ENCODE measurements at regions not wholly inside any gene's neighbourhood (a gene's known extent, or its start where the extent isn't known, plus 50 kb on each side); places are given as distances from the start of the nearest gene placed in this dataset.
A peak's percentile ranks its signal among the peaks of the same experiment; 100 is the strongest.

DNA sequence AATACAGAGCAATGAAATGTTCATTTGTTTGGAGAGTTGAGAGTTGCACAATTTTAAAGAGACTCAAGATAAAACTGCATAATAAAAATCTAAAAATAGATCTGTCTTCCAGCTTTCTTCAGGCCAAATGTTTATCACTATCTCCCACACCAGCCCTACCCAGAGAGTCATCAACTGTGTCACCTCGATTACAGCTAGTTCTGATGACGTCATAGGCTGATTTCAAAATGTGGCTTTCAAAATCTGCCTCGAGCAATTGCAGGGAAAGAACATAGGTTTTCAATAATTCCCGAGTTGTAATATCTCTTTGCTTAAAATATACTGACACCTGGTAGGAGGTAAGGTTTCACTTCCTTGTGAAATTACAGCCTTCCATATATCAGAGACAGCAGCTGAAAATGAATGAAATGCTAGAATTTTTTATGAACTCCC is 677.6 kb upstream of the ID2 start (continued):
- TF ChIP-seq, protein P1, sequence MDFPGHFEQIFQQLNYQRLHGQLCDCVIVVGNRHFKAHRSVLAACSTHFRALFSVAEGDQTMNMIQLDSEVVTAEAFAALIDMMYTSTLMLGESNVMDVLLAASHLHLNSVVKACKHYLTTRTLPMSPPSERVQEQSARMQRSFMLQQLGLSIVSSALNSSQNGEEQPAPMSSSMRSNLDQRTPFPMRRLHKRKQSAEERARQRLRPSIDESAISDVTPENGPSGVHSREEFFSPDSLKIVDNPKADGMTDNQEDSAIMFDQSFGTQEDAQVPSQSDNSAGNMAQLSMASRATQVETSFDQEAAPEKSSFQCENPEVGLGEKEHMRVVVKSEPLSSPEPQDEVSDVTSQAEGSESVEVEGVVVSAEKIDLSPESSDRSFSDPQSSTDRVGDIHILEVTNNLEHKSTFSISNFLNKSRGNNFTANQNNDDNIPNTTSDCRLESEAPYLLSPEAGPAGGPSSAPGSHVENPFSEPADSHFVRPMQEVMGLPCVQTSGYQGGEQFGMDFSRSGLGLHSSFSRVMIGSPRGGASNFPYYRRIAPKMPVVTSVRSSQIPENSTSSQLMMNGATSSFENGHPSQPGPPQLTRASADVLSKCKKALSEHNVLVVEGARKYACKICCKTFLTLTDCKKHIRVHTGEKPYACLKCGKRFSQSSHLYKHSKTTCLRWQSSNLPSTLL (IDR thresholded peaks at IDR 0.05), result no peak
- TF ChIP-seq SMARCB1 (IDR thresholded peaks at IDR 0.05; ENCODE audit: insufficient read length, low read depth), result peak; percentile 91
- TF ChIP-seq ATF1 (CRISPR knock-in tag; IDR thresholded peaks at IDR 0.05), result peak; percentile 64
- TF ChIP-seq ATF1 (tag; IDR thresholded peaks at IDR 0.05), result peak; percentile 99
- TF ChIP-seq, protein P2, sequence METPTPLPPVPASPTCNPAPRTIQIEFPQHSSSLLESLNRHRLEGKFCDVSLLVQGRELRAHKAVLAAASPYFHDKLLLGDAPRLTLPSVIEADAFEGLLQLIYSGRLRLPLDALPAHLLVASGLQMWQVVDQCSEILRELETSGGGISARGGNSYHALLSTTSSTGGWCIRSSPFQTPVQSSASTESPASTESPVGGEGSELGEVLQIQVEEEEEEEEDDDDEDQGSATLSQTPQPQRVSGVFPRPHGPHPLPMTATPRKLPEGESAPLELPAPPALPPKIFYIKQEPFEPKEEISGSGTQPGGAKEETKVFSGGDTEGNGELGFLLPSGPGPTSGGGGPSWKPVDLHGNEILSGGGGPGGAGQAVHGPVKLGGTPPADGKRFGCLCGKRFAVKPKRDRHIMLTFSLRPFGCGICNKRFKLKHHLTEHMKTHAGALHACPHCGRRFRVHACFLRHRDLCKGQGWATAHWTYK (CRISPR knock-in tag; IDR thresholded peaks at IDR 0.05), result 0 out of 2 replicates have a peak, but pooled peaks have one; percentile 30
- TF ChIP-seq, protein P3, sequence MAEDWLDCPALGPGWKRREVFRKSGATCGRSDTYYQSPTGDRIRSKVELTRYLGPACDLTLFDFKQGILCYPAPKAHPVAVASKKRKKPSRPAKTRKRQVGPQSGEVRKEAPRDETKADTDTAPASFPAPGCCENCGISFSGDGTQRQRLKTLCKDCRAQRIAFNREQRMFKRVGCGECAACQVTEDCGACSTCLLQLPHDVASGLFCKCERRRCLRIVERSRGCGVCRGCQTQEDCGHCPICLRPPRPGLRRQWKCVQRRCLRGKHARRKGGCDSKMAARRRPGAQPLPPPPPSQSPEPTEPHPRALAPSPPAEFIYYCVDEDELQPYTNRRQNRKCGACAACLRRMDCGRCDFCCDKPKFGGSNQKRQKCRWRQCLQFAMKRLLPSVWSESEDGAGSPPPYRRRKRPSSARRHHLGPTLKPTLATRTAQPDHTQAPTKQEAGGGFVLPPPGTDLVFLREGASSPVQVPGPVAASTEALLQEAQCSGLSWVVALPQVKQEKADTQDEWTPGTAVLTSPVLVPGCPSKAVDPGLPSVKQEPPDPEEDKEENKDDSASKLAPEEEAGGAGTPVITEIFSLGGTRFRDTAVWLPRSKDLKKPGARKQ (CRISPR knock-in tag; IDR thresholded peaks at IDR 0.05), result no peak
- TF ChIP-seq, protein P4, sequence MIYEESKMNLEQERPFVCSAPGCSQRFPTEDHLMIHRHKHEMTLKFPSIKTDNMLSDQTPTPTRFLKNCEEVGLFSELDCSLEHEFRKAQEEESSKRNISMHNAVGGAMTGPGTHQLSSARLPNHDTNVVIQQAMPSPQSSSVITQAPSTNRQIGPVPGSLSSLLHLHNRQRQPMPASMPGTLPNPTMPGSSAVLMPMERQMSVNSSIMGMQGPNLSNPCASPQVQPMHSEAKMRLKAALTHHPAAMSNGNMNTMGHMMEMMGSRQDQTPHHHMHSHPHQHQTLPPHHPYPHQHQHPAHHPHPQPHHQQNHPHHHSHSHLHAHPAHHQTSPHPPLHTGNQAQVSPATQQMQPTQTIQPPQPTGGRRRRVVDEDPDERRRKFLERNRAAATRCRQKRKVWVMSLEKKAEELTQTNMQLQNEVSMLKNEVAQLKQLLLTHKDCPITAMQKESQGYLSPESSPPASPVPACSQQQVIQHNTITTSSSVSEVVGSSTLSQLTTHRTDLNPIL (CRISPR knock-in tag; IDR thresholded peaks at IDR 0.05), result peak; percentile 90
- no peak for TF ChIP-seq FOXJ3 (CRISPR knock-in tag; IDR thresholded peaks at IDR 0.05)
- TF ChIP-seq COPS2 (conservative IDR thresholded peaks at IDR 0.05), result no peak
- no peak for TF ChIP-seq RBM14 (IDR thresholded peaks at IDR 0.05; ENCODE audit: borderline replicate concordance, insufficient read depth, low read depth, low read length)
- no peak for TF ChIP-seq CHD1 (IDR thresholded peaks at IDR 0.05; ENCODE audit: low read length)
- TF ChIP-seq ZFX (CRISPR knock-in tag; IDR thresholded peaks at IDR 0.05), result no peak
- no peak for TF ChIP-seq ZNF79 (CRISPR knock-in tag; IDR thresholded peaks at IDR 0.05; ENCODE audit: low read depth)
- no peak for TF ChIP-seq ESRRB (CRISPR knock-in tag; IDR thresholded peaks at IDR 0.05; ENCODE audit: borderline replicate concordance)
- no peak for TF ChIP-seq ZNF232 (CRISPR knock-in tag; IDR thresholded peaks at IDR 0.05)
- TF ChIP-seq ZKSCAN3 (CRISPR knock-in tag; IDR thresholded peaks at IDR 0.05), result no peak
- TF ChIP-seq RNF2 (IDR thresholded peaks at IDR 0.05), result peak; percentile 59; the same call in 1 of the 2 replicates
- TF ChIP-seq, protein P5, sequence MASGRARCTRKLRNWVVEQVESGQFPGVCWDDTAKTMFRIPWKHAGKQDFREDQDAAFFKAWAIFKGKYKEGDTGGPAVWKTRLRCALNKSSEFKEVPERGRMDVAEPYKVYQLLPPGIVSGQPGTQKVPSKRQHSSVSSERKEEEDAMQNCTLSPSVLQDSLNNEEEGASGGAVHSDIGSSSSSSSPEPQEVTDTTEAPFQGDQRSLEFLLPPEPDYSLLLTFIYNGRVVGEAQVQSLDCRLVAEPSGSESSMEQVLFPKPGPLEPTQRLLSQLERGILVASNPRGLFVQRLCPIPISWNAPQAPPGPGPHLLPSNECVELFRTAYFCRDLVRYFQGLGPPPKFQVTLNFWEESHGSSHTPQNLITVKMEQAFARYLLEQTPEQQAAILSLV (tag; IDR thresholded peaks at IDR 0.05), result 0 out of 2 replicates have a peak, but pooled peaks have one; percentile 33
- TF ChIP-seq TBL1XR1 (IDR thresholded peaks at IDR 0.05; ENCODE audit: low read length in 2 of 2), result peak in 1 of 2 experiments; percentile 98; a peak in 3 of 4 replicates
- peak; percentile 17; the same call in 1 of the 2 replicates for TF ChIP-seq ESRRA (IDR thresholded peaks at IDR 0.05; ENCODE audit: borderline replicate concordance, low read depth)
- TF ChIP-seq ZNF354B (CRISPR knock-in tag; IDR thresholded peaks at IDR 0.05), result no peak
- TF ChIP-seq PTTG1 (tag; IDR thresholded peaks at IDR 0.05; ENCODE audit: low read depth), result no peak

All from K562 (cell line).